ENCODE measurements at regions not wholly inside any gene's neighbourhood (a gene's known extent, or its start where the extent isn't known, plus 50 kb on each side); places are given as distances from the start of the nearest gene placed in this dataset.

DNA sequence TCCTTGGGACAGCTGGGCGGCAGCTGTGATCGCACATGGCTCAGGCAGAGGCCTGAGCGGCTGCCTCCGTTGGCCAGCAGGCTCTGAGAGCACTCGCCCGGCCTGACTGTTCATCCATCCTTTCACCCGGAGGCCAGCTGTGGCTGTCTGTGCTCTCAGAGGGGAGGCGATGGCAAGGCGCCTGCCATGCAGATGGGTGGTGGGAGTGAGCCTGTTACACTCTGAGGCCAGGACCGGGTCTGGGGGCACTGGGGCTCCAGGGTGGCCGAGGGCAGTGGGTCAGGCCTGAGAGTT is 292.3 kb downstream of the TMEM121 start:
- TF ChIP-seq ZFP3 (CRISPR knock-in tag; IDR thresholded peaks at IDR 0.05) (no peak), RARB (CRISPR knock-in tag; IDR thresholded peaks at IDR 0.05) (no peak), ZC3H10 (CRISPR knock-in tag; IDR thresholded peaks at IDR 0.05) (no peak), GLIS3 (CRISPR knock-in tag; IDR thresholded peaks at IDR 0.05) (no peak)
- TF ChIP-seq, protein P1, sequence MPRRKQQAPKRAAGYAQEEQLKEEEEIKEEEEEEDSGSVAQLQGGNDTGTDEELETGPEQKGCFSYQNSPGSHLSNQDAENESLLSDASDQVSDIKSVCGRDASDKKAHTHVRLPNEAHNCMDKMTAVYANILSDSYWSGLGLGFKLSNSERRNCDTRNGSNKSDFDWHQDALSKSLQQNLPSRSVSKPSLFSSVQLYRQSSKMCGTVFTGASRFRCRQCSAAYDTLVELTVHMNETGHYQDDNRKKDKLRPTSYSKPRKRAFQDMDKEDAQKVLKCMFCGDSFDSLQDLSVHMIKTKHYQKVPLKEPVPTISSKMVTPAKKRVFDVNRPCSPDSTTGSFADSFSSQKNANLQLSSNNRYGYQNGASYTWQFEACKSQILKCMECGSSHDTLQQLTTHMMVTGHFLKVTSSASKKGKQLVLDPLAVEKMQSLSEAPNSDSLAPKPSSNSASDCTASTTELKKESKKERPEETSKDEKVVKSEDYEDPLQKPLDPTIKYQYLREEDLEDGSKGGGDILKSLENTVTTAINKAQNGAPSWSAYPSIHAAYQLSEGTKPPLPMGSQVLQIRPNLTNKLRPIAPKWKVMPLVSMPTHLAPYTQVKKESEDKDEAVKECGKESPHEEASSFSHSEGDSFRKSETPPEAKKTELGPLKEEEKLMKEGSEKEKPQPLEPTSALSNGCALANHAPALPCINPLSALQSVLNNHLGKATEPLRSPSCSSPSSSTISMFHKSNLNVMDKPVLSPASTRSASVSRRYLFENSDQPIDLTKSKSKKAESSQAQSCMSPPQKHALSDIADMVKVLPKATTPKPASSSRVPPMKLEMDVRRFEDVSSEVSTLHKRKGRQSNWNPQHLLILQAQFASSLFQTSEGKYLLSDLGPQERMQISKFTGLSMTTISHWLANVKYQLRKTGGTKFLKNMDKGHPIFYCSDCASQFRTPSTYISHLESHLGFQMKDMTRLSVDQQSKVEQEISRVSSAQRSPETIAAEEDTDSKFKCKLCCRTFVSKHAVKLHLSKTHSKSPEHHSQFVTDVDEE (CRISPR knock-in tag; IDR thresholded peaks at IDR 0.05) = no peak
